ENCODE measurements at regions not wholly inside any gene's neighbourhood (a gene's known extent, or its start where the extent isn't known, plus 50 kb on each side); places are given as distances from the start of the nearest gene placed in this dataset.

DNA sequence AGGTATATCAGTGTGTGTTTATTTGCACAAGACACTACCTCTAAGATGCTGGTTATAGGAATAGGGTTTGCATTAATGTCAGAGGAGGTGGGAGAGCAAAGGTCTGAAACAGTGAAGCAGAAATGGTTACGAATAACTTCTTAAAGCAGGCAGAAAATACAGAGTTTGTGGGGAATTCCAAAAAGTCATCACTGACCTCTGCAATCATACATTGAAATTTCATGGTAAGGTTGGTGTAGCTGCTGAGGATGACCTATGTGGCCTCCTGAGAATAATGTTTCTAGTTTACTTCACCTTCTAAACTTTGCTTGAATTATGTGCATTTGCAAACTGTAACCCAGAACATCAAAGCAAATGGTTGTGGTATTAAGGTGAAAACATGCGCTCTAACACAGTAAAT, 280.1 kb downstream of the PCDH20 start:
- Histone ChIP-seq H3K36me3 (no peaks in the 10 kb centered on the region), H3K4me3 (no peak overlapping the region), H3K27ac (no peak overlapping the region), H3K4me1 (peaks cover 0 to 3% (median 0%) of the 10 kb centered on the region in 12 donors), H3K9me3 (no peaks in the 10 kb centered on the region), H3K27me3 (no peaks in the 10 kb centered on the region)
- TF ChIP-seq, protein P1, sequence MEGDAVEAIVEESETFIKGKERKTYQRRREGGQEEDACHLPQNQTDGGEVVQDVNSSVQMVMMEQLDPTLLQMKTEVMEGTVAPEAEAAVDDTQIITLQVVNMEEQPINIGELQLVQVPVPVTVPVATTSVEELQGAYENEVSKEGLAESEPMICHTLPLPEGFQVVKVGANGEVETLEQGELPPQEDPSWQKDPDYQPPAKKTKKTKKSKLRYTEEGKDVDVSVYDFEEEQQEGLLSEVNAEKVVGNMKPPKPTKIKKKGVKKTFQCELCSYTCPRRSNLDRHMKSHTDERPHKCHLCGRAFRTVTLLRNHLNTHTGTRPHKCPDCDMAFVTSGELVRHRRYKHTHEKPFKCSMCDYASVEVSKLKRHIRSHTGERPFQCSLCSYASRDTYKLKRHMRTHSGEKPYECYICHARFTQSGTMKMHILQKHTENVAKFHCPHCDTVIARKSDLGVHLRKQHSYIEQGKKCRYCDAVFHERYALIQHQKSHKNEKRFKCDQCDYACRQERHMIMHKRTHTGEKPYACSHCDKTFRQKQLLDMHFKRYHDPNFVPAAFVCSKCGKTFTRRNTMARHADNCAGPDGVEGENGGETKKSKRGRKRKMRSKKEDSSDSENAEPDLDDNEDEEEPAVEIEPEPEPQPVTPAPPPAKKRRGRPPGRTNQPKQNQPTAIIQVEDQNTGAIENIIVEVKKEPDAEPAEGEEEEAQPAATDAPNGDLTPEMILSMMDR (IDR thresholded peaks at IDR 0.05) = no peak
- no peak for TF ChIP-seq POLR2A (IDR thresholded peaks at IDR 0.05)
- 88 to 93% (median 91%) methylated on average over 2 of the region's 2 CpGs for WGBS, 4 donors
- intact Hi-C loops (cut with DNase I) = no loop called here
- DNase-seq = no peak
- ATAC-seq = no peak

DNA sequence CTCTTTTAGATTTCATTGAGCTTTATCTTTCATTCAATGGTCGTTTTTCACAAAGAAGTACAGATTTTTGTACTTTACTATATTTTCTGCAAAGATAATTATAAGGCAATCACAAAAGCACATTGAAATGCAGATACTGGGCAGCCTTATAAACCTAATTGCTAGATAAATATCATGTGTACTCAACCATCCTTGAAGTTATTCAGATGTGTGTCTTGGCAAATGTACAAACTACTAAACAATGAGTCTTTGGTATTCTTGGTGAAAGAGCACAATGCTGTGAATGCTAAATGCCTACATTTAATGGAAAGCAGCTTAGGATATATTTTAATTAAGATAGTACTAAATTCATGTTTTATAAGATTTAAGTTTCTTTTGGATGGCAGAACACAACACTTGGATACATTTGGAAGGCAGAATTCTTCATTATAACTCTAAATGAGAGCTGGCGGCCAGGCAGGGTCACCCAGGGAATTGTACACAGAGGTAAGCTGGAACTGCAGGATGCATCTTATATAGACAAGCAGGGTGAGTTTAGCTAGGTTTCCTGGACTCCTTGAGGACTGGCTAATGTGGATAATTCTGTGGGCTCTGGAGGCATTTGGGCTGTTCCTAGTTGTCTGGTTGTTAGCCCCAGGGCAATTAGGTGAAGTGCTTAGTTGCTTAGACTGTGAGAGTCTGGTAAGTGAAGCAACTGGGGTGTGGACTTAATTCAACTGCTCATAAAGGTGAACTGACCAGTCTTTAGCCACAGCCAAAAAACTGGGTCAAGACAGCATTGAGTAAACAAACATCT, 286.6 kb downstream of the PCDH20 start:
- intact Hi-C loops (cut with DNase I) = no loop called here
- WGBS, 4 donors = 55 to 69% (median 61%) methylated on average over 2 of the region's 2 CpGs
- ATAC-seq (no peak), DNase-seq (no peak)
- Histone ChIP-seq H3K4me1 (no peaks in the 10 kb centered on the region), H3K9me3 (no peaks in the 10 kb centered on the region), H3K27ac (no peak overlapping the region), H3K36me3 (no peaks in the 10 kb centered on the region), H3K27me3 (no peaks in the 10 kb centered on the region), H3K4me3 (no peak overlapping the region)
- TF ChIP-seq, protein P1 (IDR thresholded peaks at IDR 0.05) = no peak
- no peak for TF ChIP-seq POLR2A (IDR thresholded peaks at IDR 0.05)

DNA sequence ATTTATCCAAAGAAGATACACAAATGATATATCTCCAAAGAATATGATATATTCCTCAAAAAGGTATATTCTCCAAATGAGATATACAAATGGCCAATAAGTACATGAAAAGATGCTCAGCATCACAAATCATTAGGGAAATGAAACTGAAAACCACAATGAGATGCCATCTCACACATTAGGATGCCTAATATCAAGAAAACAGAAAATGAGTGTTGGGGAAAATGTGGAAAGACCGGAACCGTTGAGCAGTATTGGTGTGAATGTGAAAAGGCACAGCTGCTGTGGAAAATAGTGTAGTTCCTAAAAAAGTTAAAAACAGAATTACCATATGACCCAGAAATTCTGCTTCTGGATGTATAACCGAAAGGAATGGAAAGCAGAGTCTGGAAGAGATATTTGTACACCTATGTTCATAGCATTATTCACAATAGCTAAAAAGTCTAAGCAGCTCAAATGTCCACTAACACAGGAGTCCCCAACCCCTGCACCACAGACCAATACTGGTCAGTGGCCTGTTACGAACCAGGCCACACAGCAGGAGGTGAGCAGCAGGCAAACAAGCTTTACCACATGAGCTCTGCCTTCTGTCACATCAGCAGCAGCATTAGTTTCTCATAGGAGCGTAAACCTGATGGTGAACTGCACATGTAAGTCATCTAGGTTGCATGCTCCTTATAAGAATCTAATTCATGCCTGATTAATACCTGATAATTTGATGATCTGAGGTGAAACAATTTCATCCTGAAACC, 291.9 kb downstream of the PCDH20 start:
- no peak for DNase-seq
- no peak overlapping the region for H3K4me3 ChIP-seq
- no peaks in the 10 kb centered on the region for H3K36me3 ChIP-seq
- no peaks in the 10 kb centered on the region for H3K4me1 ChIP-seq
- TF ChIP-seq, protein P1 (IDR thresholded peaks at IDR 0.05) = no peak
- no peak for TF ChIP-seq POLR2A (IDR thresholded peaks at IDR 0.05)
- 71 to 82% (median 76%) methylated on average over 5 of the region's 5 CpGs for WGBS, 4 donors
- no peak for ATAC-seq
- H3K9me3 ChIP-seq = no peaks in the 10 kb centered on the region
- no peak overlapping the region for H3K27ac ChIP-seq
- no peaks in the 10 kb centered on the region for H3K27me3 ChIP-seq
- intact Hi-C loops (cut with DNase I) = loop anchor here in 1 of 10 donors (2.0 kb wide), 1 partner anchor 287 kb away; no protein-coding TSS in a partner anchor

DNA sequence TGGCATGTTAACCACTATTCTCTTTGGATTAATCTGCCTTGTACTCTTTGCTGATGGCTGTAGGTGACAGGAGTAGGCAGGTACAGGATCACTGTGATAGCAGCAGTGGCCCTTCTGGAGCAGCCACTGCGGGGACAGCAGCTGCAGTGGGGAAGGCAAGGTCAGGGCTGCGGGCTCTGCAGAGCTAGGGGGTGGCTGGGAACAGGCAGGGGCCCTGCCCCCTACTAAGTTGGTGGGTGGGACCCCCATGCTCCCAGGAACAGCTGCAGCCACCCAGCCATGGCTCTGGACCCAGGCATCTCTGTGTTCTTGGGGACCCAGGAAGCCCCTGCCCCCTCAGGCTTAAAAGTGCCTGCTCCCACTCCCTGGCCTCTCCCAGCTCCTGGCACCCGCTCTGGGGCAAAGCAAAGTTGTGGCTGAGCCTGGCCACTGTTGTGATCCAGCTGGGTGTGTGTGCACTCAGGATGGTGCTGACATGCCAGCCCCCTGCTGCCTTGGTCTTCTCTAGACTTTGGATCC, 302.4 kb downstream of the PCDH20 start:
- peak in 1 of 4 donors; percentile 20 for ATAC-seq
- no peak overlapping the region for H3K27ac ChIP-seq
- H3K36me3 ChIP-seq = no peaks in the 10 kb centered on the region
- no peak overlapping the region for H3K4me3 ChIP-seq
- no peak for DNase-seq
- no peaks in the 10 kb centered on the region for H3K27me3 ChIP-seq
- peaks cover 0 to 3% (median 0%) of the 10 kb centered on the region in 12 donors for H3K9me3 ChIP-seq
- intact Hi-C loops (cut with DNase I) = no loop called here
- WGBS, 4 donors = 79 to 92% (median 89%) methylated on average over 2 to 3 of the region's 3 CpGs
- H3K4me1 ChIP-seq = no peaks in the 10 kb centered on the region
- TF ChIP-seq, protein P1 (IDR thresholded peaks at IDR 0.05) = no peak
- TF ChIP-seq POLR2A (IDR thresholded peaks at IDR 0.05) = no peak

Measured in heart left ventricle (tissue), 16 donors.